HEK293T (cell line): ENCODE measurements at regions not wholly inside any gene's neighbourhood (a gene's known extent, or its start where the extent isn't known, plus 50 kb on each side); places are given as distances from the start of the nearest gene placed in this dataset.

Experiments used
- FOXM1 ChIP-seq: fragments of 450-650 bp; IDR thresholded peaks from 2 replicates; pipeline ENCODE4 v1.6.1; 2017; ENCODE audit warnings: mild to moderate bottlenecking, borderline replicate concordance
- LEF1 ChIP-seq: fragments of 450-650 bp; IDR thresholded peaks from 2 replicates; pipeline ENCODE4 v1.6.1; 2017; ENCODE audit warnings: mild to moderate bottlenecking, borderline replicate concordance
- SP1 ChIP-seq: fragments of 450-650 bp; IDR thresholded peaks from 2 replicates; pipeline ENCODE4 v1.6.1; 2017

- no peak for TF ChIP-seq LEF1
- no peak for TF ChIP-seq SP1
- TF ChIP-seq FOXM1: no peak
These were observed 178.0 kb downstream of the CAND1 start for GRCh38 chr12:67447180-67447579.
